ENCODE measurements at regions not wholly inside any gene's neighbourhood (a gene's known extent, or its start where the extent isn't known, plus 50 kb on each side); places are given as distances from the start of the nearest gene placed in this dataset.

- Histone ChIP-seq H3K79me2 (ENCODE audit: insufficient read depth, low read length) (no peaks in the 10 kb centered on the region), H3K27me3 (ENCODE audit: insufficient read depth, low read length, poor library complexity, severe bottlenecking) (no peaks in the 10 kb centered on the region), H3K4me3 (ENCODE audit: low read length, poor library complexity, severe bottlenecking) (no peak overlapping the region), H4K20me1 (ENCODE audit: insufficient read depth, low read length, poor library complexity, severe bottlenecking) (no peaks in the 10 kb centered on the region), H3K4me1 (ENCODE audit: insufficient read depth, low read length, poor library complexity, severe bottlenecking) (no peaks in the 10 kb centered on the region), H2AFZ (ENCODE audit: low read length) (no peak overlapping the region), H3K9me3 (ENCODE audit: insufficient read depth, low read depth, low read length) (no peaks in the 10 kb centered on the region), H3F3A (ENCODE audit: low read depth) (no peaks in the 10 kb centered on the region), H3K4me2 (ENCODE audit: low read depth, low read length, poor library complexity, severe bottlenecking) (no peak overlapping the region), H3K9ac (ENCODE audit: low read depth, low read length, poor library complexity, severe bottlenecking) (no peak overlapping the region), H3K9me2 (replicated peaks; ENCODE audit: low read depth, low read length) (no peaks in the 10 kb centered on the region), H3K36me3 (ENCODE audit: insufficient read depth, low read length) (no peaks in the 10 kb centered on the region)
- TF ChIP-seq EZH2phosphoT487 (IDR thresholded peaks at IDR 0.05; ENCODE audit: borderline replicate concordance) = no peak
- TF ChIP-seq CTCF (conservative IDR thresholded peaks at IDR 0.05; ENCODE audit: low read length) = no peak
Observed at GRCh38 chr2:120939595-120940318, 204.1 kb downstream of the GLI2 start.

GRCh38 chr2:120940319-120940696, 204.6 kb downstream of the GLI2 start:
- no peak overlapping the region for H3K4me3 ChIP-seq (ENCODE audit: low read length, poor library complexity, severe bottlenecking)
- no peaks in the 10 kb centered on the region for H3K9me3 ChIP-seq (ENCODE audit: insufficient read depth, low read depth, low read length)
- no peak overlapping the region for H3K9ac ChIP-seq (ENCODE audit: low read depth, low read length, poor library complexity, severe bottlenecking)
- H3K9me2 ChIP-seq (replicated peaks; ENCODE audit: low read depth, low read length) = no peaks in the 10 kb centered on the region
- H2AFZ ChIP-seq (ENCODE audit: low read length) = no peak overlapping the region
- no peaks in the 10 kb centered on the region for H3K27me3 ChIP-seq (ENCODE audit: insufficient read depth, low read length, poor library complexity, severe bottlenecking)
- no peaks in the 10 kb centered on the region for H3K79me2 ChIP-seq (ENCODE audit: insufficient read depth, low read length)
- no peak for TF ChIP-seq EZH2phosphoT487 (IDR thresholded peaks at IDR 0.05; ENCODE audit: borderline replicate concordance)
- TF ChIP-seq CTCF (conservative IDR thresholded peaks at IDR 0.05; ENCODE audit: low read length) = no peak
- H3K4me2 ChIP-seq (ENCODE audit: low read depth, low read length, poor library complexity, severe bottlenecking) = no peak overlapping the region
- no peaks in the 10 kb centered on the region for H3K36me3 ChIP-seq (ENCODE audit: insufficient read depth, low read length)
- H3F3A ChIP-seq (ENCODE audit: low read depth) = no peaks in the 10 kb centered on the region
- no peaks in the 10 kb centered on the region for H3K4me1 ChIP-seq (ENCODE audit: insufficient read depth, low read length, poor library complexity, severe bottlenecking)
- no peaks in the 10 kb centered on the region for H4K20me1 ChIP-seq (ENCODE audit: insufficient read depth, low read length, poor library complexity, severe bottlenecking)

GRCh38 chr2:120940726-120941256, 205.1 kb downstream of the GLI2 start:
- TF ChIP-seq EZH2phosphoT487 (IDR thresholded peaks at IDR 0.05; ENCODE audit: borderline replicate concordance) (no peak), CTCF (conservative IDR thresholded peaks at IDR 0.05; ENCODE audit: low read length) (no peak)
- no peak overlapping the region for H3K4me3 ChIP-seq (ENCODE audit: low read length, poor library complexity, severe bottlenecking)
- no peaks in the 10 kb centered on the region for H3K4me1 ChIP-seq (ENCODE audit: insufficient read depth, low read length, poor library complexity, severe bottlenecking)
- H3K27me3 ChIP-seq (ENCODE audit: insufficient read depth, low read length, poor library complexity, severe bottlenecking) = no peaks in the 10 kb centered on the region
- H2AFZ ChIP-seq (ENCODE audit: low read length) = no peak overlapping the region
- no peaks in the 10 kb centered on the region for H3K9me2 ChIP-seq (replicated peaks; ENCODE audit: low read depth, low read length)
- H3K9ac ChIP-seq (ENCODE audit: low read depth, low read length, poor library complexity, severe bottlenecking) = no peak overlapping the region
- no peaks in the 10 kb centered on the region for H3F3A ChIP-seq (ENCODE audit: low read depth)
- H3K79me2 ChIP-seq (ENCODE audit: insufficient read depth, low read length) = no peaks in the 10 kb centered on the region
- no peaks in the 10 kb centered on the region for H4K20me1 ChIP-seq (ENCODE audit: insufficient read depth, low read length, poor library complexity, severe bottlenecking)
- H3K4me2 ChIP-seq (ENCODE audit: low read depth, low read length, poor library complexity, severe bottlenecking) = no peak overlapping the region
- H3K9me3 ChIP-seq (ENCODE audit: insufficient read depth, low read depth, low read length) = no peaks in the 10 kb centered on the region
- no peaks in the 10 kb centered on the region for H3K36me3 ChIP-seq (ENCODE audit: insufficient read depth, low read length)
